ENCODE measurements at regions not wholly inside any gene's neighbourhood (a gene's known extent, or its start where the extent isn't known, plus 50 kb on each side); places are given as distances from the start of the nearest gene placed in this dataset.

GRCh38 chr11:29826878-29827277 is 190.0 kb downstream of the KCNA4 start:
- Histone ChIP-seq H3K27me3 (ENCODE audit: control insufficient read depth in 2 of 2, insufficient read depth in 2 of 2, low read length in 2 of 2) (no peaks in the 10 kb centered on the region), H3K9me3 (replicated peaks; ENCODE audit: control insufficient read depth, insufficient read depth, low read length) (no peaks in the 10 kb centered on the region), H3K9ac (replicated peaks; ENCODE audit: extremely low read depth, insufficient read depth, low read length) (no peak overlapping the region), H3K4me1 (ENCODE audit: control insufficient read depth, extremely low read depth, insufficient read depth, low read length) (no peaks in the 10 kb centered on the region), H3K36me3 (ENCODE audit: control insufficient read depth in 2 of 2, extremely low read depth in 1 of 2, insufficient read depth in 2 of 2, low read length in 2 of 2) (no peaks in the 10 kb centered on the region), H3K4me2 (ENCODE audit: insufficient read depth, low read length) (no peak overlapping the region), H2AFZ (ENCODE audit: low read depth, low read length) (no peak overlapping the region), H3K4me3 (replicated peaks in 1 of 3; ENCODE audit: insufficient read depth in 1 of 3, low read depth in 1 of 3, low read length in 3 of 3) (no peak overlapping the region), H3K27ac (ENCODE audit: insufficient read depth, low read depth, low read length) (no peak overlapping the region), H3K79me2 (ENCODE audit: control insufficient read depth, insufficient read depth, low read length) (no peaks in the 10 kb centered on the region), H3K9me1 (replicated peaks; ENCODE audit: control insufficient read depth, extremely low read depth, insufficient read depth, low read length) (no peaks in the 10 kb centered on the region), H4K20me1 (replicated peaks; ENCODE audit: control insufficient read depth, extremely low read depth, insufficient read depth, low read length) (no peaks in the 10 kb centered on the region)
- CTCF ChIA-PET, result no interaction called here
- no TSS peak for BruUV-seq (replicated peaks)
- no peak for TF ChIP-seq MYC (IDR thresholded peaks at IDR 0.05; ENCODE audit: low read depth, low read length)
- FAIRE-seq (no peak), DNase-seq (ENCODE audit: low read depth, low spot score) (no peak)
- dilution Hi-C loops (cut with MboI; ENCODE audit: extremely low pct_ligation_motif_present, low sequenced_read_pairs) (no loop called here), intact Hi-C loops (cut with micrococcal nuclease) (no loop called here)
- POLR2A ChIA-PET, result no interaction called here

- Histone ChIP-seq H4K20me1 (replicated peaks; ENCODE audit: control insufficient read depth, extremely low read depth, insufficient read depth, low read length) (no peaks in the 10 kb centered on the region), H3K9me3 (replicated peaks; ENCODE audit: control insufficient read depth, insufficient read depth, low read length) (peaks cover 3% of the 10 kb centered on the region), H3K79me2 (ENCODE audit: control insufficient read depth, insufficient read depth, low read length) (no peaks in the 10 kb centered on the region), H3K4me3 (replicated peaks in 1 of 3; ENCODE audit: insufficient read depth in 1 of 3, low read depth in 1 of 3, low read length in 3 of 3) (no peak overlapping the region), H2AFZ (ENCODE audit: low read depth, low read length) (no peak overlapping the region), H3K27me3 (ENCODE audit: control insufficient read depth in 2 of 2, insufficient read depth in 2 of 2, low read length in 2 of 2) (no peaks in the 10 kb centered on the region), H3K9me1 (replicated peaks; ENCODE audit: control insufficient read depth, extremely low read depth, insufficient read depth, low read length) (no peaks in the 10 kb centered on the region), H3K4me2 (ENCODE audit: insufficient read depth, low read length) (no peak overlapping the region), H3K4me1 (ENCODE audit: control insufficient read depth, extremely low read depth, insufficient read depth, low read length) (no peaks in the 10 kb centered on the region), H3K9ac (replicated peaks; ENCODE audit: extremely low read depth, insufficient read depth, low read length) (no peak overlapping the region), H3K27ac (ENCODE audit: insufficient read depth, low read depth, low read length) (no peak overlapping the region), H3K36me3 (ENCODE audit: control insufficient read depth in 2 of 2, extremely low read depth in 1 of 2, insufficient read depth in 2 of 2, low read length in 2 of 2) (no peaks in the 10 kb centered on the region)
- no TSS peak for BruUV-seq (replicated peaks)
- dilution Hi-C loops (cut with MboI; ENCODE audit: extremely low pct_ligation_motif_present, low sequenced_read_pairs) (no loop called here), intact Hi-C loops (cut with micrococcal nuclease) (no loop called here)
- ChIA-PET CTCF (no interaction called here), POLR2A (no interaction called here)
- FAIRE-seq (no peak), DNase-seq (ENCODE audit: low read depth, low spot score) (no peak)
- TF ChIP-seq JUN (IDR thresholded peaks at IDR 0.05; ENCODE audit: borderline replicate concordance, insufficient read depth, insufficient read length, low read depth) (no peak), POLR2A (IDR thresholded peaks at IDR 0.05; ENCODE audit: low read depth, low read length) (no peak), POLR2AphosphoS5 (IDR thresholded peaks at IDR 0.05; ENCODE audit: insufficient read depth, low read depth, low read length) (no peak), MAX (IDR thresholded peaks at IDR 0.05; ENCODE audit: insufficient read depth, insufficient read length) (no peak), FOS (IDR thresholded peaks at IDR 0.05; ENCODE audit: borderline replicate concordance, insufficient read depth, low read length) (no peak), MYC (IDR thresholded peaks at IDR 0.05; ENCODE audit: low read depth, low read length) (no peak), GATA2 (IDR thresholded peaks at IDR 0.05; ENCODE audit: insufficient read depth, insufficient read length, low read depth, low read length) (no peak), EZH2 (IDR thresholded peaks at IDR 0.05; ENCODE audit: borderline replicate concordance, low read depth, low read length, severe bottlenecking) (no peak), CTCF (IDR thresholded peaks at IDR 0.05; ENCODE audit: extremely low read depth in 1 of 2, insufficient read depth in 1 of 2, low read depth in 1 of 2, low read length in 2 of 2) (no peak)
Observed at GRCh38 chr11:29816359-29816758, 200.5 kb downstream of the KCNA4 start.
